ENCODE measurements at regions not wholly inside any gene's neighbourhood (a gene's known extent, or its start where the extent isn't known, plus 50 kb on each side); places are given as distances from the start of the nearest gene placed in this dataset.
"Not testable (repeated sequence)": the region's sequence is repeated elsewhere in the genome, so short reads cannot be mapped to it uniquely, and the experiment has no call there.

DNA sequence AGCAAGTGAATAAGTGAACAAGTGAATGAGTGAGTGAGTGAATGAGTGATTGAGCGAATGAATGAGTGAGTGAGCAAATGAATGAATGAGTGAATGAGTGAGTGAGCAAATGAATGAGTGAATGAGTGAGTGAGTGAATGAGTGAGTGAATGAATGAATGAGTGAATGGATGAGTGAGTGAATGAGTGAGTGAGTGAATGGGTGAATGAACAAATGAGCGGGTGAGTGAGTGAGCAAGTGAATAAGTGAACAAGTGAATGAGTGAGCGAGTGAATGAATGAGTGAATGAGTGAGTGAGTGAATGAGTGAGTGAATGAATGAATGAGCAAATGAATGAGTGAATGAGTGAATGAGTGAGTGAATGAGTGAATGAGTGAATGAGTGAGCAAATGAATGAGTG, 74.0 kb upstream of the LRPAP1 start:
- H3K4me3 ChIP-seq (ENCODE audit: low read depth, low read length); H3K9ac ChIP-seq (ENCODE audit: low read depth, low read length); H3K36me3 ChIP-seq (ENCODE audit: control insufficient read depth, insufficient read depth, low read length); H3K9me3 ChIP-seq (ENCODE audit: control insufficient read depth, insufficient read depth, low read length); H3K27me3 ChIP-seq (ENCODE audit: control insufficient read depth, insufficient read depth, low read length); H3K4me1 ChIP-seq (ENCODE audit: control insufficient read depth, insufficient read depth, low read length): not testable (repeated sequence)

DNA sequence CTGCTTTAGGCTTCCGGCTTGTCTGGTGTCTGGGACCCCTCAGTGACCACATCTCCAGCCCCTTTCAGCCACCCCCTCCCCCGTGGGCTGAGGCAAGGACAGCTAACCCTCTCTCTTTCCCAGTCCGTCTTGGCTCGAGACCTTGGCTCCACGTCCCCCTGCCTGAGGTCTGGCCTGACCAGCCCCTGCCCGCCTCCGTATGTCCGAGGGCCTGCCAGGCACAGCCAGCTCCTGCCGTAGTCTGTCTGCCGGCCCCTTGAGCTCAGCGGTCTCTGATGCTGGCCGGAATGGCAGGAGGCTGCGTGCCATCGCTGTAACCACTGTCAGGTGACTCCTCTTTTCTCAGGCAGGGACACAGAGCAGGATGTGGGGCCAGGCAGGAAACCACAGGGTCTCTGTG, 73.3 kb upstream of the LRPAP1 start:
- Histone ChIP-seq H3K4me3 (ENCODE audit: low read depth, low read length) (no peak overlapping the region), H3K27me3 (ENCODE audit: control insufficient read depth, insufficient read depth, low read length) (no peaks in the 10 kb centered on the region), H3K9ac (ENCODE audit: low read depth, low read length) (no peak overlapping the region), H3K36me3 (ENCODE audit: control insufficient read depth, insufficient read depth, low read length) (no peaks in the 10 kb centered on the region), H3K4me1 (ENCODE audit: control insufficient read depth, insufficient read depth, low read length) (no peaks in the 10 kb centered on the region), H3K9me3 (ENCODE audit: control insufficient read depth, insufficient read depth, low read length) (no peaks in the 10 kb centered on the region)

DNA sequence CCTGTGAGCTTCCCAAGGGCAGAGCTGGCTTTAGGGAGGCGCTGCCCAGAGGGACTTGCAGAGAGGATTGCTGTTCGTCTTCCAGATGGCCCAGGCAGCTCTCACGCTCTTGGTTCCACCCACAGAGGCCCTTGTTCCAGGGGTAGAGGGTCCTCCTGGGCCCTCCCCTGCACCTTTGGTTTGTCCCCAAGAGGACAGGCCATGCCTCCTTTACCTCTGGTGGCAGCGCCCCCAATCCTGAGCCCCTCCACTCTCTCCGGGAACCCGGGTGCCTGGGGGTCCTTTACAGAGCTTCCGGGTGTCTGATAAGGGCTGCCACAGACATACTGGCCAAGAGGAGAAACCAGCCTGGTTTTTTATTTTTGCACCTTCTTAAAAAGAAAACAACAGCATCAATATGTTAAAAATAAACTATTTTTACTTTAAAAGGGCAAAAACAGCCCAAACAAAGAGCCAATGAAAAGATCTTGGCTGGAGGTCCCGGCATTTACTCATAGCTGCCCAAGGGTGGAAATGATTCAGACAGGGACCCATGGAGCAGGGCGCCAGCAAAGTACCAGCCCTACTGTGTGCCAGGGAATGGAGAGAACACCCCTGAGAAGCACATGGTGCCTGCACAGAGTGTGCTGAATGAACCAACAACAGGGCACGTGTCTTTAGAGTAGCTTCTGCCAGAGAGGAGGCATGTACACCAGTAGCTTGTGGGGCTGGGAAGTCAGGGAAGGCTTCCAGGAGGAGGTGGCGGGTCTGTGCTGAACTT, 70.8 kb upstream of the LRPAP1 start:
- H3K27me3 ChIP-seq (ENCODE audit: control insufficient read depth, insufficient read depth, low read length); H3K36me3 ChIP-seq (ENCODE audit: control insufficient read depth, insufficient read depth, low read length); H3K4me3 ChIP-seq (ENCODE audit: low read depth, low read length); H3K9me3 ChIP-seq (ENCODE audit: control insufficient read depth, insufficient read depth, low read length); H3K4me1 ChIP-seq (ENCODE audit: control insufficient read depth, insufficient read depth, low read length); H3K9ac ChIP-seq (ENCODE audit: low read depth, low read length): not testable (repeated sequence)

GRCh38 chr4:3601992-3602391, 69.8 kb upstream of the LRPAP1 start:
- Histone ChIP-seq H3K27me3 (ENCODE audit: control insufficient read depth, insufficient read depth, low read length) (no peaks in the 10 kb centered on the region), H3K9ac (ENCODE audit: low read depth, low read length) (no peak overlapping the region), H3K4me3 (ENCODE audit: low read depth, low read length) (no peak overlapping the region), H3K9me3 (ENCODE audit: control insufficient read depth, insufficient read depth, low read length) (no peaks in the 10 kb centered on the region), H3K36me3 (ENCODE audit: control insufficient read depth, insufficient read depth, low read length) (no peaks in the 10 kb centered on the region), H3K4me1 (ENCODE audit: control insufficient read depth, insufficient read depth, low read length) (no peaks in the 10 kb centered on the region)

DNA sequence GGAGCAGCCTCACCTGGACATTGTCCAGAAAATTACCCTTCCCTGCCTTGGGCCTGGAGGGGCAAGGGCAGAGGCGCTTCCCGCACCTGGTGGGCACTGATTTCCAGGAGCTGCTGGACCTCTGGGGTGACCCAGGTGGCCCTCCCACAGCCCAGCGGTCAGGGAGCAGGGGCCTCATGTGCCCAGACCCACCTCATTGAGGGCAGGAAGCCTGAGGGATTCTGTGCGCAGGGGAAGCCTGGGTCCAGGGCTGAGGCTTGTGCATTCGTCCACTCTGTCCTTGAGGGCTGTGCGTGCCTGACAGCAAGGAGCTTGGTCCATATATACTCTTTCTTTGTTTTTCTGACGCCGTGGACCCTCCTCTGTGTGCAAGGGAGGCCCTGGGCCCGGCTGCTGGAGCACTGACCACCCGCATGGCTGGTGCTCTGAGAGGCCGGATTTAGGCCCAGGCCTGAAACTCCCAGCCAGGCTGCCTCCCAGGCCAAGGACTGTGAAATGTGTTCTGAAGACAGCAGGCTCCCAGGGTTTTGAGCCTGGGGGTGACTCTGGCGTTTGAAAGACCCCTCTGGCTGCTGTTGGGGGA, 69.0 kb upstream of the LRPAP1 start:
- not testable (repeated sequence) for H3K9me3 ChIP-seq (ENCODE audit: control insufficient read depth, insufficient read depth, low read length); H3K4me1 ChIP-seq (ENCODE audit: control insufficient read depth, insufficient read depth, low read length); H3K4me3 ChIP-seq (ENCODE audit: low read depth, low read length); H3K27me3 ChIP-seq (ENCODE audit: control insufficient read depth, insufficient read depth, low read length); H3K9ac ChIP-seq (ENCODE audit: low read depth, low read length); H3K36me3 ChIP-seq (ENCODE audit: control insufficient read depth, insufficient read depth, low read length)

- no peaks in the 10 kb centered on the region for H3K27me3 ChIP-seq (ENCODE audit: control insufficient read depth, insufficient read depth, low read length)
- H3K9ac ChIP-seq (ENCODE audit: low read depth, low read length) = no peak overlapping the region
- no peak overlapping the region for H3K4me3 ChIP-seq (ENCODE audit: low read depth, low read length)
- no peaks in the 10 kb centered on the region for H3K9me3 ChIP-seq (ENCODE audit: control insufficient read depth, insufficient read depth, low read length)
- no peaks in the 10 kb centered on the region for H3K4me1 ChIP-seq (ENCODE audit: control insufficient read depth, insufficient read depth, low read length)
- H3K36me3 ChIP-seq (ENCODE audit: control insufficient read depth, insufficient read depth, low read length) = no peaks in the 10 kb centered on the region
Observed at GRCh38 chr4:3599951-3600350, 67.7 kb upstream of the LRPAP1 start.

- no peaks in the 10 kb centered on the region for H3K27me3 ChIP-seq (ENCODE audit: control insufficient read depth, insufficient read depth, low read length)
- H3K9me3 ChIP-seq (ENCODE audit: control insufficient read depth, insufficient read depth, low read length) = no peaks in the 10 kb centered on the region
- no peaks in the 10 kb centered on the region for H3K4me1 ChIP-seq (ENCODE audit: control insufficient read depth, insufficient read depth, low read length)
- H3K36me3 ChIP-seq (ENCODE audit: control insufficient read depth, insufficient read depth, low read length) = no peaks in the 10 kb centered on the region
- H3K9ac ChIP-seq (ENCODE audit: low read depth, low read length) = no peak overlapping the region
- H3K4me3 ChIP-seq (ENCODE audit: low read depth, low read length) = no peak overlapping the region
Observed at GRCh38 chr4:3598695-3599227, 66.5 kb upstream of the LRPAP1 start.

DNA sequence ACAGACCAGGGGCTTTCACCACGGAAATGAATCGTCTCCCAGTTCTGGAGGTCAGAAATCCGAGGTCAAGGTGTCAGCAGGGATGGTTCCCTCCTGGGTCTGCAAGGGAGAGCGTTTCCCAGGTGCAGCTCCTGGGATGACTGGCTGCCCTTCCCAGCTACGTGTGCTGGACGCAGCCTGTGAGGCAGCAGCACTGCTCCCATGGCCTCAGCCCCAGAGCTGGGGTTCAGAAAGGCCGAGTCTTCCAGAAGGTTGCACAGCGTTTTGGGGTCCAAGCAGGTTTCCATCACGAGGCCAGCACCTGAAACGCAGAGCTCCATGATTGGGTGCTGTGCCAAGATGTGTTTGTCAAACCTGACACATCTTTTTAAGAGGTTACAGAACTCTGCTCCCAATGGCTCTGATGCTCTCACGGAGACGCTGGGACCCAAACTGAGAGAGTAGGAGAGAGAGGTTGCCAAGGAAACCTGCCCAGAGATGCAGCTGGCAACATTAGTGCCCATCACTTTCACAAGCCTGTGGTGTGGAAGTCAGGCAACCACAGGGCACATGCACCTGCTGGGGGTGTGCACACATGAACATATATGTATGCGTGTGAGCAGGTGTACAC, 65.8 kb upstream of the LRPAP1 start:
- not testable (repeated sequence) for H3K36me3 ChIP-seq (ENCODE audit: control insufficient read depth, insufficient read depth, low read length); H3K4me3 ChIP-seq (ENCODE audit: low read depth, low read length); H3K9me3 ChIP-seq (ENCODE audit: control insufficient read depth, insufficient read depth, low read length); H3K27me3 ChIP-seq (ENCODE audit: control insufficient read depth, insufficient read depth, low read length); H3K4me1 ChIP-seq (ENCODE audit: control insufficient read depth, insufficient read depth, low read length); H3K9ac ChIP-seq (ENCODE audit: low read depth, low read length)

- not testable (repeated sequence) for H3K9me3 ChIP-seq (ENCODE audit: control insufficient read depth, insufficient read depth, low read length); H3K4me1 ChIP-seq (ENCODE audit: control insufficient read depth, insufficient read depth, low read length); H3K9ac ChIP-seq (ENCODE audit: low read depth, low read length); H3K4me3 ChIP-seq (ENCODE audit: low read depth, low read length); H3K27me3 ChIP-seq (ENCODE audit: control insufficient read depth, insufficient read depth, low read length); H3K36me3 ChIP-seq (ENCODE audit: control insufficient read depth, insufficient read depth, low read length)
Observed at GRCh38 chr4:3596957-3597733, 64.9 kb upstream of the LRPAP1 start.

GRCh38 chr4:3595627-3596291, 63.5 kb upstream of the LRPAP1 start:
- not testable (repeated sequence) for H3K4me3 ChIP-seq (ENCODE audit: low read depth, low read length); H3K9ac ChIP-seq (ENCODE audit: low read depth, low read length); H3K4me1 ChIP-seq (ENCODE audit: control insufficient read depth, insufficient read depth, low read length); H3K36me3 ChIP-seq (ENCODE audit: control insufficient read depth, insufficient read depth, low read length); H3K27me3 ChIP-seq (ENCODE audit: control insufficient read depth, insufficient read depth, low read length); H3K9me3 ChIP-seq (ENCODE audit: control insufficient read depth, insufficient read depth, low read length)

GRCh38 chr4:3594751-3595150, 62.5 kb upstream of the LRPAP1 start:
- H3K4me1 ChIP-seq (ENCODE audit: control insufficient read depth, insufficient read depth, low read length); H3K27me3 ChIP-seq (ENCODE audit: control insufficient read depth, insufficient read depth, low read length); H3K4me3 ChIP-seq (ENCODE audit: low read depth, low read length); H3K9me3 ChIP-seq (ENCODE audit: control insufficient read depth, insufficient read depth, low read length); H3K36me3 ChIP-seq (ENCODE audit: control insufficient read depth, insufficient read depth, low read length); H3K9ac ChIP-seq (ENCODE audit: low read depth, low read length): not testable (repeated sequence)
